IPS-18c (cell line): ENCODE measurements at regions not wholly inside any gene's neighbourhood (a gene's known extent, or its start where the extent isn't known, plus 50 kb on each side); places are given as distances from the start of the nearest gene placed in this dataset.

ENCODE experiments used
- H3K4me3 ChIP-seq: 2 replicates; pipeline ENCODE4 v1.7.0; 2013; ENCODE audit warnings: low read depth, mild to moderate bottlenecking, low read length, moderate library complexity; ENCODE audit not compliant: insufficient read depth
- H3K9me3 ChIP-seq: one replicate; pipeline ENCODE4 v1.6.1; 2013; ENCODE audit warnings: mild to moderate bottlenecking, low read length, moderate library complexity; ENCODE audit not compliant: control insufficient read depth, insufficient read depth

- Histone ChIP-seq H3K9me3 (no peaks in the 10 kb centered on the region), H3K4me3 (no peak overlapping the region)
These were observed 350.4 kb upstream of the B3GAT1 start for GRCh38 chr11:134762248-134763029.

- no peak overlapping the region for H3K4me3 ChIP-seq
- H3K9me3 ChIP-seq = no peaks in the 10 kb centered on the region
These were observed 349.8 kb upstream of the B3GAT1 start for GRCh38 chr11:134761926-134762247.

- Histone ChIP-seq H3K4me3 (no peak overlapping the region), H3K9me3 (no peaks in the 10 kb centered on the region)
These were observed 349.3 kb upstream of the B3GAT1 start for GRCh38 chr11:134761386-134761785.

- H3K9me3 ChIP-seq = no peaks in the 10 kb centered on the region
- H3K4me3 ChIP-seq = no peak overlapping the region
These were observed 348.9 kb upstream of the B3GAT1 start for GRCh38 chr11:134760957-134761356.

GRCh38 chr11:134760299-134760698, 348.3 kb upstream of the B3GAT1 start:
- no peak overlapping the region for H3K4me3 ChIP-seq
- H3K9me3 ChIP-seq = no peaks in the 10 kb centered on the region

- Histone ChIP-seq H3K4me3 (no peak overlapping the region), H3K9me3 (no peaks in the 10 kb centered on the region)
These were observed 347.8 kb upstream of the B3GAT1 start for GRCh38 chr11:134759855-134760254.

GRCh38 chr11:134759274-134759673, 347.2 kb upstream of the B3GAT1 start:
- no peaks in the 10 kb centered on the region for H3K9me3 ChIP-seq
- no peak overlapping the region for H3K4me3 ChIP-seq

- H3K4me3 ChIP-seq = no peak overlapping the region
- H3K9me3 ChIP-seq = no peaks in the 10 kb centered on the region
These were observed 346.4 kb upstream of the B3GAT1 start for GRCh38 chr11:134758342-134758931.

GRCh38 chr11:134757633-134758032, 345.6 kb upstream of the B3GAT1 start:
- Histone ChIP-seq H3K4me3 (no peak overlapping the region), H3K9me3 (no peaks in the 10 kb centered on the region)

GRCh38 chr11:134756811-134757540, 344.9 kb upstream of the B3GAT1 start:
- Histone ChIP-seq H3K4me3 (no peak overlapping the region; the same call in 1 of the 2 replicates), H3K9me3 (no peaks in the 10 kb centered on the region)

- Histone ChIP-seq H3K4me3 (no peak overlapping the region), H3K9me3 (no peaks in the 10 kb centered on the region)
These were observed 343.5 kb upstream of the B3GAT1 start for GRCh38 chr11:134755535-134755934.

- H3K4me3 ChIP-seq = no peak overlapping the region
- no peaks in the 10 kb centered on the region for H3K9me3 ChIP-seq
These were observed 342.6 kb upstream of the B3GAT1 start for GRCh38 chr11:134754521-134755198.

- H3K4me3 ChIP-seq = no peak overlapping the region
These were observed 341.9 kb upstream of the B3GAT1 start for GRCh38 chr11:134753771-134754520.

GRCh38 chr11:134752964-134753770, 341.1 kb upstream of the B3GAT1 start:
- no peak overlapping the region for H3K4me3 ChIP-seq
- no peaks in the 10 kb centered on the region for H3K9me3 ChIP-seq

More at GRCh38 chr11:134753771-134754520, 341.9 kb upstream of the B3GAT1 start:
- H3K9me3 ChIP-seq = no peaks in the 10 kb centered on the region

- Histone ChIP-seq H3K9me3 (no peaks in the 10 kb centered on the region), H3K4me3 (no peak overlapping the region)
These were observed 340.5 kb upstream of the B3GAT1 start for GRCh38 chr11:134752526-134752925.

GRCh38 chr11:134751766-134752165, 339.7 kb upstream of the B3GAT1 start:
- H3K9me3 ChIP-seq = no peaks in the 10 kb centered on the region

More at GRCh38 chr11:134751766-134752165, 339.7 kb upstream of the B3GAT1 start:
- H3K4me3 ChIP-seq = no peak overlapping the region
